B cell (primary cell): ENCODE measurements at regions not wholly inside any gene's neighbourhood (a gene's known extent, or its start where the extent isn't known, plus 50 kb on each side); places are given as distances from the start of the nearest gene placed in this dataset.

Experiments used
- ATAC-seq: fragments of 200-7000 bp; cut with Tn5 transposase; one replicate; pipeline ENCODE4 v1.10.0; 2021; ENCODE audit warnings: low read depth, mild to moderate bottlenecking, moderate number of reproducible peaks, moderate library complexity
- CTCF ChIA-PET: fragments of 350-600 bp; sonication (Branson Sonifier 250); formaldehyde crosslinking; loops from one replicate; lab custom pipeline; 2021; ENCODE audit warnings: antibody characterized with exemption, inconsistent platforms; lab: Charles Lee
- POLR2A ChIA-PET: fragments of 350-600 bp; sonication (Branson Sonifier 250); formaldehyde crosslinking; loops from one replicate; lab custom pipeline; 2021; ENCODE audit warnings: antibody characterized with exemption; lab: Charles Lee
- DNase-seq: peaks from one replicate; pipeline ENCODE4 v3.0.0; 2013
- H2AFZ ChIP-seq: 2 replicates; pipeline ENCODE4 v1.6.1; 2012; ENCODE audit warnings: mild to moderate bottlenecking, low read depth, low read length; ENCODE audit not compliant: insufficient read depth, poor library complexity, severe bottlenecking
- H3K27ac ChIP-seq, 2 donors: 1 replicate in 1 of 2; 2 replicates in 1 of 2; pipeline ENCODE4 v1.5.1; 2012 to 2013; ENCODE audit warnings: low read length in 2 of 2, mild to moderate bottlenecking in 2 of 2, moderate library complexity in 1 of 2
- H3K27me3 ChIP-seq, 4 experiments: fragments of 200-600 bp in 1 of 4; sonication (generic) in 1 of 4; replicated peaks in 1 of 4; 1 replicate in 2 of 4; 2 replicates in 2 of 4; pipeline versions ENCODE4 v1.6.1 to v1.7.0; 2013 to 2016; ENCODE audit warnings: low read length in 3 of 4, mild to moderate bottlenecking in 2 of 4, mixed read lengths in 1 of 4, moderate library complexity in 1 of 4; ENCODE audit not compliant: insufficient read depth in 4 of 4, control insufficient read depth in 3 of 4; ENCODE audit errors: control extremely low read depth in 1 of 4
- H3K36me3 ChIP-seq, 2 experiments: replicated peaks in 1 of 2; 1 replicate in 1 of 2; 2 replicates in 1 of 2; pipeline versions ENCODE4 v1.6.1 to v1.7.1; 2013; ENCODE audit warnings: low read length in 1 of 2; ENCODE audit not compliant: insufficient read depth in 2 of 2, control insufficient read depth in 1 of 2; ENCODE audit errors: control extremely low read depth in 1 of 2, extremely low read depth in 1 of 2
- H3K4me1 ChIP-seq, 2 donors: fragments of 200-600 bp in 1 of 2; sonication (generic) in 1 of 2; 1 replicate in 1 of 2; 2 replicates in 1 of 2; pipeline versions ENCODE4 v1.5.1 to v1.6.1; 2013 to 2017; ENCODE audit warnings: low read length in 2 of 2; ENCODE audit not compliant: control insufficient read depth in 2 of 2, insufficient read depth in 2 of 2
- H3K4me2 ChIP-seq: replicated peaks from 2 replicates; pipeline ENCODE3; 2012; ENCODE audit warnings: mild to moderate bottlenecking, low read depth, low read length; ENCODE audit not compliant: poor library complexity, severe bottlenecking
- H3K4me3 ChIP-seq, 5 experiments: fragments of 200-600 bp in 1 of 5; sonication (generic) in 1 of 5; 1 replicate in 3 of 5; 2 replicates in 2 of 5; pipeline versions ENCODE4 v1.5.1 to v1.7.0; 2011 to 2016; ENCODE audit warnings: low read length in 4 of 5, mild to moderate bottlenecking in 4 of 5, low read depth in 2 of 5, control low read depth in 1 of 5, moderate library complexity in 1 of 5; ENCODE audit not compliant: insufficient read depth in 1 of 5; ENCODE audit errors: control extremely low read depth in 1 of 5, extremely low read depth in 1 of 5
- H3K79me2 ChIP-seq: fragments of 200-600 bp; sonication (generic); one replicate; pipeline ENCODE4 v1.6.0; 2016; ENCODE audit warnings: low read length; ENCODE audit not compliant: control insufficient read depth, insufficient read depth
- H3K9ac ChIP-seq: fragments of 200-600 bp; sonication (generic); 2 replicates; pipeline ENCODE4 v1.6.1; 2017; ENCODE audit warnings: mild to moderate bottlenecking, low read length, moderate library complexity
- H3K9me3 ChIP-seq, 3 donors: one replicate each; pipeline versions ENCODE4 v1.6.1 to v1.7.1; 2013; ENCODE audit warnings: low read length in 2 of 3; ENCODE audit not compliant: control insufficient read depth in 2 of 3, insufficient read depth in 1 of 3; ENCODE audit errors: control extremely low read depth in 1 of 3
- H4K20me1 ChIP-seq: 2 replicates; pipeline ENCODE4 v1.6.0; 2012; ENCODE audit warnings: mild to moderate bottlenecking, low read length; ENCODE audit not compliant: insufficient read depth, control insufficient read depth, poor library complexity, severe bottlenecking
- H3K27ac Mint-ChIP-seq: one replicate; pipeline ENCODE4 v1.8.0; 2021; ENCODE audit warnings: mixed read lengths
- H3K27me3 Mint-ChIP-seq: one replicate; pipeline ENCODE4 v1.8.0; 2021; ENCODE audit warnings: mixed read lengths
- H3K4me1 Mint-ChIP-seq: one replicate; pipeline ENCODE4 v1.8.0; 2021; ENCODE audit warnings: mixed read lengths
- H3K4me3 Mint-ChIP-seq: one replicate; pipeline ENCODE4 v1.8.0; 2021; ENCODE audit warnings: mixed read lengths
- H3K9me3 Mint-ChIP-seq: one replicate; pipeline ENCODE4 v1.8.0; 2022; ENCODE audit warnings: mixed read lengths; ENCODE audit not compliant: insufficient read depth
- CTCF ChIP-seq: fragments of 200-600 bp; IDR thresholded peaks from one replicate; pipeline ENCODE4 v1.8.0; 2022; ENCODE audit warnings: antibody characterized with exemption, mild to moderate bottlenecking
- EZH2 ChIP-seq: IDR thresholded peaks from 2 replicates; pipeline ENCODE4 v1.6.1; 2012; ENCODE audit warnings: borderline replicate concordance, low read depth, mild to moderate bottlenecking, moderate library complexity, low read length; ENCODE audit not compliant: insufficient read depth, poor library complexity, severe bottlenecking
- WGBS: methylation state at CpG from one replicate; pipeline ENCODE4 v1.1.5; 2013; ENCODE audit warnings: missing lambda C conversion rate; ENCODE audit not compliant: insufficient coverage; 5-methylcytosine and 5-hydroxymethylcytosine counted together
- intact Hi-C: fragments of 100-400 bp; cut with micrococcal nuclease; formaldehyde crosslinking; loops from one replicate; pipeline ENCODE4 v1.10.0; 2022

- CTCF ChIA-PET, result no interaction called here
- Mint-ChIP-seq H3K27me3 (no peaks in the 10 kb centered on the region), H3K4me3 (no peak overlapping the region), H3K9me3 (no peaks in the 10 kb centered on the region), H3K27ac (no peak overlapping the region), H3K4me1 (peaks cover 12% of the 10 kb centered on the region)
- ATAC-seq (no peak), DNase-seq (no peak)
- H3K27me3 ChIP-seq, result peaks cover 0 to 2% (median 0%) of the 10 kb centered on the region in 4 experiments
- WGBS, result no CpG with 5 or more reads among the region's 5 CpGs
- POLR2A ChIA-PET, result no interaction called here
- H3K36me3 ChIP-seq, result no peaks in the 10 kb centered on the region
- H4K20me1 ChIP-seq, result no peaks in the 10 kb centered on the region
- H3K79me2 ChIP-seq, result no peaks in the 10 kb centered on the region
- no peak for TF ChIP-seq CTCF
- TF ChIP-seq EZH2, result no peak
- no peaks in the 10 kb centered on the region for H3K9me3 ChIP-seq
- H3K4me1 ChIP-seq, result peaks cover 12% of the 10 kb centered on the region in 2 donors
- H3K27ac ChIP-seq, result peak overlapping the region in 1 of 2 donors; percentile 43
- intact Hi-C loops, result no loop called here
- no peak overlapping the region for H3K9ac ChIP-seq
- peak overlapping the region; percentile 57 for H2AFZ ChIP-seq
- H3K4me3 ChIP-seq, result no peak overlapping the region
- peak overlapping the region; percentile 37 for H3K4me2 ChIP-seq
These were observed 61.5 kb upstream of the PPM1B start for GRCh38 chr2:44107086-44107740.

GRCh38 chr2:44107974-44108373 lies 60.7 kb upstream of the PPM1B start:
- Histone ChIP-seq H3K27ac (no peak overlapping the region), H3K9ac (no peak overlapping the region), H3K4me3 (no peak overlapping the region), H2AFZ (peak overlapping the region; percentile 57), H3K4me1 (peaks cover 12% of the 10 kb centered on the region in 2 donors), H3K27me3 (peaks cover 0 to 2% (median 0%) of the 10 kb centered on the region in 4 experiments), H3K4me2 (no peak overlapping the region), H3K9me3 (no peaks in the 10 kb centered on the region), H3K79me2 (no peaks in the 10 kb centered on the region), H4K20me1 (no peaks in the 10 kb centered on the region), H3K36me3 (no peaks in the 10 kb centered on the region)
- WGBS, result no CpG with 5 or more reads among the region's 3 CpGs
- no peak for DNase-seq
- H3K27me3 Mint-ChIP-seq, result no peaks in the 10 kb centered on the region
- CTCF ChIA-PET, result no interaction called here
- intact Hi-C loops, result no loop called here
- TF ChIP-seq CTCF (no peak), EZH2 (no peak)
- H3K4me1 Mint-ChIP-seq, result peaks cover 12% of the 10 kb centered on the region
- no peak overlapping the region for H3K4me3 Mint-ChIP-seq
- no peak overlapping the region for H3K27ac Mint-ChIP-seq
- POLR2A ChIA-PET, result no interaction called here
- no peak for ATAC-seq
- no peaks in the 10 kb centered on the region for H3K9me3 Mint-ChIP-seq
